VCaP (cell line): ENCODE measurements at regions not wholly inside any gene's neighbourhood (a gene's known extent, or its start where the extent isn't known, plus 50 kb on each side); places are given as distances from the start of the nearest gene placed in this dataset.

ENCODE experiments used
- H3K27ac ChIP-seq: fragments of 450-650 bp; 2 replicates; pipeline ENCODE4 v1.5.1; 2017
- CTCF ChIP-seq: fragments of 450-650 bp; conservative IDR thresholded peaks from 2 replicates; pipeline ENCODE4 v1.5.1; 2017; ENCODE audit warnings: mild to moderate bottlenecking, moderate library complexity

- no peak overlapping the region for H3K27ac ChIP-seq
- TF ChIP-seq CTCF, result no peak
Measured at GRCh38 chr1:5812295-5812694, 179.9 kb downstream of the NPHP4 start.

- no peak for TF ChIP-seq CTCF
- no peak overlapping the region for H3K27ac ChIP-seq
Measured at GRCh38 chr1:5811419-5811818, 180.8 kb downstream of the NPHP4 start.

- no peak for TF ChIP-seq CTCF
- no peak overlapping the region for H3K27ac ChIP-seq
Measured at GRCh38 chr1:5810553-5811270, 181.5 kb downstream of the NPHP4 start.

- TF ChIP-seq CTCF, result no peak
- H3K27ac ChIP-seq, result no peak overlapping the region
Measured at GRCh38 chr1:5810131-5810530, 182.1 kb downstream of the NPHP4 start.

GRCh38 chr1:5809207-5809788, 182.9 kb downstream of the NPHP4 start:
- no peak overlapping the region for H3K27ac ChIP-seq
- TF ChIP-seq CTCF, result no peak

GRCh38 chr1:5803851-5804250, 188.4 kb downstream of the NPHP4 start:
- TF ChIP-seq CTCF, result no peak
- H3K27ac ChIP-seq, result no peak overlapping the region

- TF ChIP-seq CTCF, result no peak
- H3K27ac ChIP-seq, result no peak overlapping the region
Measured at GRCh38 chr1:5802606-5803005, 189.6 kb downstream of the NPHP4 start.
